ENCODE measurements at regions not wholly inside any gene's neighbourhood (a gene's known extent, or its start where the extent isn't known, plus 50 kb on each side); places are given as distances from the start of the nearest gene placed in this dataset.
A peak's percentile ranks its signal among the peaks of the same experiment; 100 is the strongest.

DNA sequence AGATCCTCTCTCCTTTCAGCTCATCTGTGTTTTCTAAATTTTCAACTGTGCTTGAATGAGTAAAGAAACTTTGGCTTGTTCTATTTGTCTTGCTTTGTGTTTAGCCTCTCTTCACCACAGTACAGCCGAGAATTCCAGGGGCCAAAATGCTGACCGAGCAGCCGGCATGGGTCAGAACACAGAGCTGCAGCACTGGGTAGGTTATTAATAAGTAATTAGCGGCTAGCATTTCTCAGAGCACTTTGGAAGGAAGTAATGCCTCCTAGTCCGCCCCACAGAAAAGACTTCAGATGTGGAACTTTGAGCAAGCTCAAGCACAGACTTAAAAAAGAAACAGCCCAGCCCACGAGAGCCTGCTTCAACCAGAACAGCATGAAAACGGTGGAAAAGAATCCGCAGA, 343.9 kb downstream of the ARRDC4 start:
- Histone ChIP-seq H3K27me3 (peaks cover 0 to 55% (median 24%) of the 10 kb centered on the region in 7 donors), H3K36me3 (no peaks in the 10 kb centered on the region), H3K4me1 (no peaks in the 10 kb centered on the region), H3K9me3 (no peaks in the 10 kb centered on the region), H3K4me3 (no peak overlapping the region), H3K27ac (no peak overlapping the region)
- DNase-seq (no peak), ATAC-seq (no peak)
- TF ChIP-seq, protein P1, sequence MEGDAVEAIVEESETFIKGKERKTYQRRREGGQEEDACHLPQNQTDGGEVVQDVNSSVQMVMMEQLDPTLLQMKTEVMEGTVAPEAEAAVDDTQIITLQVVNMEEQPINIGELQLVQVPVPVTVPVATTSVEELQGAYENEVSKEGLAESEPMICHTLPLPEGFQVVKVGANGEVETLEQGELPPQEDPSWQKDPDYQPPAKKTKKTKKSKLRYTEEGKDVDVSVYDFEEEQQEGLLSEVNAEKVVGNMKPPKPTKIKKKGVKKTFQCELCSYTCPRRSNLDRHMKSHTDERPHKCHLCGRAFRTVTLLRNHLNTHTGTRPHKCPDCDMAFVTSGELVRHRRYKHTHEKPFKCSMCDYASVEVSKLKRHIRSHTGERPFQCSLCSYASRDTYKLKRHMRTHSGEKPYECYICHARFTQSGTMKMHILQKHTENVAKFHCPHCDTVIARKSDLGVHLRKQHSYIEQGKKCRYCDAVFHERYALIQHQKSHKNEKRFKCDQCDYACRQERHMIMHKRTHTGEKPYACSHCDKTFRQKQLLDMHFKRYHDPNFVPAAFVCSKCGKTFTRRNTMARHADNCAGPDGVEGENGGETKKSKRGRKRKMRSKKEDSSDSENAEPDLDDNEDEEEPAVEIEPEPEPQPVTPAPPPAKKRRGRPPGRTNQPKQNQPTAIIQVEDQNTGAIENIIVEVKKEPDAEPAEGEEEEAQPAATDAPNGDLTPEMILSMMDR (IDR thresholded peaks at IDR 0.05) = no peak
- WGBS, 2 donors = 74% methylated on average over 8 of the region's 8 CpGs
- intact Hi-C loops (cut with DNase I) = no loop called here

DNA sequence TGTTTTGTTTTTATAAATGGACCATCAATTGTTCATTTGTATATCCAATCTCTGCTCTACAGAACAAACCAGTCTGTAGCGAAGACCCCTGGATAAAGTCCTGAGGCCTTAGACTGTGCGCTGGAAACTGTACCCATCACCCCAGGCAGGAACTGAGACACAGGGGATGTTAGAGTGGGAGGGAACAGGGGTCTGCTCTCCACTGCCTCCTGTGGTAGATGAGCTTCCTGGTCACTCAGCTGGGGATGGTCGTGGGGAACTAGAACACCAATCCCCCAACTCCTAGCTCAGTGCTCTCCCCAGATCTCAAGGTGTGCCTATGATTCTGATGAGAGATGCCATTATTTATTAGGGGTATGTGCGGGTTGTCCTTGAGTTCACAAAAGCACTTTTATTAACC, 340.2 kb upstream of the IGF1R start:
- intact Hi-C loops (cut with DNase I) = no loop called here
- Histone ChIP-seq H3K9me3 (peaks cover 0 to 8% (median 0%) of the 10 kb centered on the region in 11 donors), H3K4me3 (no peak overlapping the region), H3K27me3 (peaks cover 0 to 35% (median 13%) of the 10 kb centered on the region in 7 donors), H3K36me3 (no peaks in the 10 kb centered on the region), H3K4me1 (peaks cover 0 to 3% (median 0%) of the 10 kb centered on the region in 9 donors), H3K27ac (no peak overlapping the region)
- DNase-seq = no peak
- TF ChIP-seq, protein P1 (IDR thresholded peaks at IDR 0.05) = no peak
- no peak for ATAC-seq
- WGBS, 2 donors = 80 to 87% methylated on average over 4 of the region's 4 CpGs

DNA sequence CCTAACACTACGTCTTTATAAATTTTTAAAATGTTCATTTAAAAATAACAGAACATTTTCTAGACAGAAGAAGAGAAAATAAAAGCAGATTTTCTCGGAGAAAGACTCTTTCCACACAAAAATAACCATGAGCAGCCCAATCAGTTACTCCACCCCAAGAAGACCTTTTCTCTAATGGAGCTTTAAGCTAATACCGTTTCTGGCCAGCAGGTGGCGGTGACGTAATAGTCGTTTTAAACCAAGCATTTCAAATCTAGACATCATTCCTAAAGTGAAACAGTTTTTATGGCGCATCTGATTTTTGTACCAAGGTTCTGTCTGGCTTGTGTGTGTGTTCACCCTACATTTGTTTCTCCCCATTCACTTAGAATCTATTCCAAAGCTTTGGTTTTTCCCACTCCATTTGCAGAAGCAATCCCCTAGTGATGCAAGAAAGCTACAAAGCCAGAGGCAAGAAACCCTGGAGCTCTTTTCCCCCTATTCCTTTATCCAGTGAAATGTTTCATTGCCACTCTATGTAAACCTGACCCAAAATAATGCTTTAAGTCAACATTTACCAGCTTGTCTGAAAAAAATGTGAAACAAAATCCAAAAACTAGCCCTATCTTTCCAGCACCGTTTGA, 336.7 kb upstream of the IGF1R start:
- Histone ChIP-seq H3K27me3 (peaks cover 0 to 23% (median 6%) of the 10 kb centered on the region in 7 donors), H3K4me1 (peaks cover 0 to 3% (median 0%) of the 10 kb centered on the region in 9 donors), H3K27ac (no peak overlapping the region), H3K9me3 (peaks cover 0 to 8% (median 0%) of the 10 kb centered on the region in 11 donors), H3K36me3 (no peaks in the 10 kb centered on the region), H3K4me3 (no peak overlapping the region)
- TF ChIP-seq, protein P1 (IDR thresholded peaks at IDR 0.05) = peak; percentile 60 to 87 (median 80)
- WGBS, 2 donors = 13 to 14% methylated on average over 8 of the region's 8 CpGs
- ATAC-seq (peak in 2 of 8 donors; percentile 51), DNase-seq (peak; percentile 43 to 75)
- intact Hi-C loops (cut with DNase I) = loop anchor here (1.0 to 5.0 kb wide), 4 partner anchors 109 to 111 kb away; no protein-coding TSS in a partner anchor

DNA sequence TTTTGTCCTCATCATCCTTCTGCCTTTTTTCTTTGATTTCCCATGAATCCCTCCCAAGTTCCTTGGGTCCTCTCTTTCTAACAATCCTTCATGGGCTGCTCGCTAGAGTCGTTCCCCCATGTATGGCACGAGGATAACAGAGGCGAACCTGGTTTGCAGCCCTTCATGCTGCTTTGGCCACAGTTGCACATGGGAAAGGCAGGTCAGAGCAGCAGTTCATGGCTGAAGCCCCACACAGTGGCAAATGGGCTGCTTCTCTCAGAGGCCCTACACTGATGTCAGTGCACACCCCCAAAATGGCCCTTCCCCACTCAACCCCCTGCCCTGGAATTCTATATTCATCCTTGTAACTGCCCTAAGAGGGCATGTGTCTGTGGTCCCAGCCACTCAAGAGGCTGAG, 335.4 kb upstream of the IGF1R start:
- WGBS, 2 donors = 79 to 82% methylated on average over 4 of the region's 4 CpGs

More for the DNA sequence above, 335.4 kb upstream of the IGF1R start:
- Histone ChIP-seq H3K36me3 (no peaks in the 10 kb centered on the region), H3K4me3 (no peak overlapping the region), H3K27ac (no peak overlapping the region), H3K9me3 (peaks cover 0 to 8% (median 0%) of the 10 kb centered on the region in 11 donors), H3K27me3 (peaks cover 0 to 18% (median 6%) of the 10 kb centered on the region in 7 donors), H3K4me1 (peaks cover 0 to 3% (median 0%) of the 10 kb centered on the region in 9 donors)
- TF ChIP-seq, protein P1 (IDR thresholded peaks at IDR 0.05) = no peak
- ATAC-seq (no peak), DNase-seq (no peak)
- intact Hi-C loops (cut with DNase I) = loop anchor here in 5 of 10 donors (2.0 to 5.0 kb wide), 2 partner anchors 108 to 109 kb away; no protein-coding TSS in a partner anchor

Measured in heart right ventricle (tissue), 16 donors.